CD14-positive monocyte (primary cell): ENCODE measurements at regions not wholly inside any gene's neighbourhood (a gene's known extent, or its start where the extent isn't known, plus 50 kb on each side); places are given as distances from the start of the nearest gene placed in this dataset.

Experiments used
- DNase-seq, 3 donors: peaks; one replicate each; pipeline ENCODE4 v3.0.0-alpha.2; 2011 to 2022
- H2AFZ ChIP-seq: 2 replicates; pipeline ENCODE4 v1.6.0; 2012; ENCODE audit warnings: mild to moderate bottlenecking, low read depth, low read length, inconsistent platforms; ENCODE audit not compliant: insufficient read depth, poor library complexity, severe bottlenecking
- H3K27ac ChIP-seq, 2 donors: 1 replicate in 1 of 2; 2 replicates in 1 of 2; pipeline ENCODE4 v1.5.1; 2012 to 2013; ENCODE audit warnings: low read length in 2 of 2, control low read depth in 1 of 2, inconsistent platforms in 1 of 2, low read depth in 1 of 2, mild to moderate bottlenecking in 1 of 2
- H3K27me3 ChIP-seq, 2 donors: one replicate each; pipeline versions ENCODE4 v1.6.0 to v1.6.1; 2011 to 2013; ENCODE audit warnings: low read length in 2 of 2; ENCODE audit not compliant: control insufficient read depth in 2 of 2, insufficient read depth in 2 of 2
- H3K36me3 ChIP-seq, 2 donors: replicated peaks in 1 of 2; 1 replicate in 1 of 2; 2 replicates in 1 of 2; pipeline versions ENCODE4 v1.5.1 to v1.6.1; 2012 to 2013; ENCODE audit warnings: low read length in 2 of 2, control low read depth in 1 of 2, inconsistent platforms in 1 of 2, mild to moderate bottlenecking in 1 of 2; ENCODE audit not compliant: insufficient read depth in 2 of 2, control insufficient read depth in 1 of 2
- H3K4me1 ChIP-seq, 2 donors: 1 replicate in 1 of 2; 2 replicates in 1 of 2; pipeline versions ENCODE4 v1.5.1 to v1.6.1; 2012 to 2013; ENCODE audit warnings: low read length in 2 of 2, control low read depth in 1 of 2, inconsistent platforms in 1 of 2, mild to moderate bottlenecking in 1 of 2, moderate library complexity in 1 of 2; ENCODE audit not compliant: insufficient read depth in 2 of 2, control insufficient read depth in 1 of 2
- H3K4me2 ChIP-seq: replicated peaks from 2 replicates; pipeline ENCODE3; 2012; ENCODE audit warnings: low read length, moderate library complexity, mild to moderate bottlenecking; ENCODE audit not compliant: poor library complexity, severe bottlenecking; ENCODE audit errors: extremely low read depth
- H3K4me3 ChIP-seq, 3 experiments: fragments of 200-600 bp in 1 of 3; sonication (generic) in 1 of 3; replicated peaks in 1 of 3; 1 replicate in 2 of 3; 2 replicates in 1 of 3; pipeline ENCODE4 v1.5.1; 2011 to 2013; ENCODE audit warnings: low read length in 3 of 3, mild to moderate bottlenecking in 3 of 3, control low read depth in 2 of 3, low read depth in 2 of 3, inconsistent platforms in 1 of 3, moderate library complexity in 1 of 3
- H3K79me2 ChIP-seq: 2 replicates; pipeline ENCODE4 v1.6.0; 2012; ENCODE audit warnings: mild to moderate bottlenecking, control low read depth, inconsistent platforms, low read length, moderate library complexity; ENCODE audit not compliant: insufficient read depth
- H3K9ac ChIP-seq: 2 replicates; pipeline ENCODE4 v1.6.0; 2017; ENCODE audit warnings: low read length, mild to moderate bottlenecking; ENCODE audit not compliant: insufficient read depth, poor library complexity, severe bottlenecking
- H3K9me3 ChIP-seq, 2 donors: replicated peaks in 1 of 2; 1 replicate in 1 of 2; 2 replicates in 1 of 2; pipeline versions ENCODE4 v1.5.1 to v1.6.1; 2012 to 2013; ENCODE audit warnings: low read length in 2 of 2, control low read depth in 1 of 2; ENCODE audit not compliant: control insufficient read depth in 1 of 2, insufficient read depth in 1 of 2
- H4K20me1 ChIP-seq: 2 replicates; pipeline ENCODE4 v1.6.0; 2012; ENCODE audit warnings: mild to moderate bottlenecking, low read length, control low read depth, moderate library complexity; ENCODE audit not compliant: insufficient read depth
- H3K27ac Mint-ChIP-seq, 7 donors: one replicate each; pipeline ENCODE4 v1.8.0; 2020; ENCODE audit warnings: mild to moderate bottlenecking in 7 of 7, mixed read lengths in 7 of 7, moderate library complexity in 6 of 7, inconsistent platforms in 2 of 7
- H3K27me3 Mint-ChIP-seq, 3 donors: one replicate each; pipeline ENCODE4 v1.8.0; 2021 to 2022; ENCODE audit warnings: low read depth in 3 of 3, mild to moderate bottlenecking in 3 of 3, mixed read lengths in 3 of 3, moderate library complexity in 3 of 3, inconsistent platforms in 1 of 3
- H3K36me3 Mint-ChIP-seq, 2 donors: one replicate each; pipeline ENCODE4 v1.8.0; 2020; ENCODE audit warnings: mixed read lengths in 2 of 2, inconsistent platforms in 1 of 2, mild to moderate bottlenecking in 1 of 2
- H3K4me1 Mint-ChIP-seq: one replicate; pipeline ENCODE4 v1.8.0; 2020; ENCODE audit warnings: mild to moderate bottlenecking, mixed read lengths
- H3K4me3 Mint-ChIP-seq, 2 donors: one replicate each; pipeline ENCODE4 v1.8.0; 2020; ENCODE audit warnings: mild to moderate bottlenecking in 2 of 2, mixed read lengths in 2 of 2, moderate library complexity in 1 of 2
- H3K9me3 Mint-ChIP-seq, 7 donors: one replicate each; pipeline ENCODE4 v1.8.0; 2020 to 2022; ENCODE audit warnings: mixed read lengths in 7 of 7, mild to moderate bottlenecking in 6 of 7, moderate library complexity in 6 of 7, inconsistent platforms in 2 of 7
- CTCF ChIP-seq: fragments of 200-600 bp; IDR thresholded peaks from one replicate; pipeline ENCODE4 v1.8.0; 2022; ENCODE audit warnings: antibody characterized with exemption, mild to moderate bottlenecking
- WGBS: methylation state at CpG from one replicate; pipeline ENCODE4 v1.1.5; 2013; ENCODE audit warnings: missing lambda C conversion rate; ENCODE audit not compliant: insufficient coverage; 5-methylcytosine and 5-hydroxymethylcytosine counted together
- intact Hi-C, 2 donors: fragments of 100-400 bp; cut with micrococcal nuclease; formaldehyde crosslinking; loops; one replicate each; pipeline versions ENCODE4 v1.15.0 to v1.15.1; 2023

GRCh38 chr20:57868310-57868709 is 158.5 kb upstream of the PMEPA1 start:
- Mint-ChIP-seq H3K27ac (no peak overlapping the region), H3K9me3 (peaks cover 0 to 16% (median 5%) of the 10 kb centered on the region in 7 donors), H3K4me1 (no peaks in the 10 kb centered on the region), H3K4me3 (no peak overlapping the region), H3K36me3 (no peaks in the 10 kb centered on the region), H3K27me3 (peaks cover 4 to 16% (median 12%) of the 10 kb centered on the region in 3 donors)
- Histone ChIP-seq H3K9ac (no peak overlapping the region), H3K36me3 (no peaks in the 10 kb centered on the region), H3K4me3 (no peak overlapping the region), H2AFZ (no peak overlapping the region), H3K27me3 (no peaks in the 10 kb centered on the region), H3K4me1 (no peaks in the 10 kb centered on the region), H4K20me1 (no peaks in the 10 kb centered on the region), H3K79me2 (no peaks in the 10 kb centered on the region), H3K27ac (no peak overlapping the region), H3K4me2 (no peak overlapping the region), H3K9me3 (peaks cover 0 to 10% of the 10 kb centered on the region in 2 donors)
- DNase-seq, result no peak
- TF ChIP-seq CTCF, result no peak
- intact Hi-C loops, result no loop called here
- 84% methylated on average over 15 of the region's 15 CpGs for WGBS

GRCh38 chr20:57867807-57868206 is 158.0 kb upstream of the PMEPA1 start:
- Histone ChIP-seq H3K4me2 (no peak overlapping the region), H3K9ac (no peak overlapping the region), H3K9me3 (peaks cover 0 to 10% of the 10 kb centered on the region in 2 donors), H4K20me1 (no peaks in the 10 kb centered on the region), H3K27ac (no peak overlapping the region), H3K4me3 (no peak overlapping the region), H3K4me1 (no peaks in the 10 kb centered on the region), H3K79me2 (no peaks in the 10 kb centered on the region), H2AFZ (no peak overlapping the region), H3K27me3 (no peaks in the 10 kb centered on the region), H3K36me3 (no peaks in the 10 kb centered on the region)
- no peaks in the 10 kb centered on the region for H3K4me1 Mint-ChIP-seq
- intact Hi-C loops, result no loop called here
- DNase-seq, result no peak
- WGBS, result 90% methylated on average over 2 of the region's 2 CpGs
- H3K27ac Mint-ChIP-seq, result no peak overlapping the region
- H3K9me3 Mint-ChIP-seq, result peaks cover 0 to 16% (median 5%) of the 10 kb centered on the region in 7 donors
- no peak for TF ChIP-seq CTCF
- H3K36me3 Mint-ChIP-seq, result no peaks in the 10 kb centered on the region
- peaks cover 4 to 14% (median 12%) of the 10 kb centered on the region in 3 donors for H3K27me3 Mint-ChIP-seq
- no peak overlapping the region for H3K4me3 Mint-ChIP-seq
